DND-41 (cell line): ENCODE measurements at regions not wholly inside any gene's neighbourhood (a gene's known extent, or its start where the extent isn't known, plus 50 kb on each side); places are given as distances from the start of the nearest gene placed in this dataset.
A peak's percentile ranks its signal among the peaks of the same experiment; 100 is the strongest.

Experiments used
- ATAC-seq: fragments of 200-7000 bp; cut with Tn5 transposase; 3 replicates; pipeline ENCODE4 v1.9.1; 2021; ENCODE audit warnings: low read depth; ENCODE audit not compliant: insufficient read depth
- DNase-seq: peaks from one replicate; pipeline ENCODE4 v3.0.0-alpha.2; 2020
- H2AFZ ChIP-seq: 2 replicates; pipeline ENCODE4 v1.6.0; 2012; ENCODE audit warnings: low read depth, low read length
- H3K27ac ChIP-seq: 2 replicates; pipeline ENCODE4 v1.5.1; 2012; ENCODE audit warnings: low read length, inconsistent platforms
- H3K27me3 ChIP-seq: fragments of 200-600 bp; sonication (generic); 2 replicates; pipeline ENCODE4 v1.6.0; 2012; ENCODE audit warnings: low read length, mild to moderate bottlenecking, inconsistent platforms; ENCODE audit not compliant: insufficient read depth, poor library complexity
- H3K36me3 ChIP-seq: 2 replicates; pipeline ENCODE4 v1.5.1; 2012; ENCODE audit warnings: low read length, inconsistent platforms; ENCODE audit not compliant: insufficient read depth
- H3K4me1 ChIP-seq: 2 replicates; pipeline ENCODE4 v1.5.1; 2012; ENCODE audit warnings: mild to moderate bottlenecking, low read length; ENCODE audit not compliant: insufficient read depth
- H3K4me2 ChIP-seq: 2 replicates; pipeline ENCODE4 v1.6.0; 2012; ENCODE audit warnings: mild to moderate bottlenecking, moderate library complexity, low read length, inconsistent platforms; ENCODE audit not compliant: insufficient read depth
- H3K4me3 ChIP-seq, 2 experiments: fragments of 200-600 bp in 1 of 2; shearing (Covaris generic) in 1 of 2; 2 replicates each; pipeline ENCODE4 v1.5.1; 2012 to 2016; ENCODE audit warnings: inconsistent platforms in 2 of 2, low read length in 2 of 2, mild to moderate bottlenecking in 2 of 2, low read depth in 1 of 2, moderate library complexity in 1 of 2
- H3K79me2 ChIP-seq: 2 replicates; pipeline ENCODE4 v1.6.0; 2012; ENCODE audit warnings: low read length, inconsistent platforms; ENCODE audit not compliant: insufficient read depth
- H3K9ac ChIP-seq: 2 replicates; pipeline ENCODE4 v1.6.0; 2012; ENCODE audit warnings: low read depth, mild to moderate bottlenecking, inconsistent platforms, low read length, moderate library complexity
- H3K9me3 ChIP-seq: 2 replicates; pipeline ENCODE4 v1.5.1; 2012; ENCODE audit warnings: low read length, moderate library complexity, mild to moderate bottlenecking, inconsistent platforms; ENCODE audit not compliant: insufficient read depth, severe bottlenecking
- H4K20me1 ChIP-seq: 2 replicates; pipeline ENCODE4 v1.6.0; 2012; ENCODE audit warnings: low read length; ENCODE audit not compliant: insufficient read depth
- CTCF ChIP-seq: IDR thresholded peaks from 2 replicates; pipeline ENCODE4 v1.5.1; 2012; ENCODE audit warnings: borderline replicate concordance, low read length, moderate library complexity, mild to moderate bottlenecking; ENCODE audit not compliant: poor library complexity, severe bottlenecking; ENCODE audit errors: extremely low read depth
- EZH2 ChIP-seq: IDR thresholded peaks from 3 replicates; pipeline ENCODE4 v1.6.1; 2012; ENCODE audit warnings: borderline replicate concordance, low read depth, mild to moderate bottlenecking, moderate library complexity, low read length, inconsistent platforms; ENCODE audit not compliant: severe bottlenecking

- Histone ChIP-seq H4K20me1 (peaks cover 3% of the 10 kb centered on the region; the same call in 1 of the 2 replicates), H3K36me3 (no peaks in the 10 kb centered on the region), H3K27ac (no peak overlapping the region), H3K4me3 (no peak overlapping the region), H3K4me2 (no peak overlapping the region), H3K9ac (no peak overlapping the region), H3K79me2 (no peaks in the 10 kb centered on the region), H3K4me1 (peaks cover 57% of the 10 kb centered on the region), H3K27me3 (no peaks in the 10 kb centered on the region), H2AFZ (no peak overlapping the region), H3K9me3 (peaks cover 5% of the 10 kb centered on the region)
- DNase-seq (peak; percentile 38), ATAC-seq (no peak)
- TF ChIP-seq CTCF (no peak), EZH2 (no peak)
Observed at GRCh38 chr17:77877036-77877435, 81.5 kb upstream of the TNRC6C start.

GRCh38 chr17:77877646-77878355 is 80.7 kb upstream of the TNRC6C start:
- Histone ChIP-seq H4K20me1 (peaks cover 6% of the 10 kb centered on the region; the same call in 1 of the 2 replicates), H3K9ac (no peak overlapping the region), H3K27me3 (no peaks in the 10 kb centered on the region), H3K9me3 (peaks cover 5% of the 10 kb centered on the region), H3K4me2 (no peak overlapping the region), H2AFZ (no peak overlapping the region), H3K4me3 (no peak overlapping the region), H3K79me2 (no peaks in the 10 kb centered on the region), H3K36me3 (no peaks in the 10 kb centered on the region), H3K4me1 (peaks cover 57% of the 10 kb centered on the region), H3K27ac (no peak overlapping the region)
- TF ChIP-seq EZH2 (no peak), CTCF (no peak)
- ATAC-seq (no peak), DNase-seq (no peak)

- TF ChIP-seq CTCF (no peak), EZH2 (no peak)
- Histone ChIP-seq H4K20me1 (peaks cover 6% of the 10 kb centered on the region; the same call in 1 of the 2 replicates), H3K4me1 (peaks cover 45% of the 10 kb centered on the region), H3K9ac (no peak overlapping the region), H3K79me2 (no peaks in the 10 kb centered on the region), H3K4me3 (no peak overlapping the region), H3K4me2 (no peak overlapping the region), H3K27me3 (no peaks in the 10 kb centered on the region), H3K9me3 (peaks cover 5% of the 10 kb centered on the region), H3K27ac (no peak overlapping the region), H3K36me3 (no peaks in the 10 kb centered on the region), H2AFZ (no peak overlapping the region)
- DNase-seq (no peak), ATAC-seq (no peak)
Observed at GRCh38 chr17:77879226-77879895, 79.1 kb upstream of the TNRC6C start.
